Tibial artery (tissue), 4 donors: ENCODE measurements at regions not wholly inside any gene's neighbourhood (a gene's known extent, or its start where the extent isn't known, plus 50 kb on each side); places are given as distances from the start of the nearest gene placed in this dataset.

ENCODE experiments used
- DNase-seq, 2 donors: peaks; one replicate each; pipeline ENCODE4 v3.0.0-alpha.2; 2019
- H3K27ac ChIP-seq, 2 donors: fragments of 200-600 bp; sonication (generic) in 1 of 2; 1 replicate in 1 of 2; 2 replicates in 1 of 2; pipeline ENCODE4 v1.5.1; 2018 to 2019; ENCODE audit warnings: mild to moderate bottlenecking in 1 of 2
- H3K27me3 ChIP-seq, 2 donors: fragments of 200-600 bp; sonication (generic) in 1 of 2; one replicate each; pipeline versions ENCODE4 v1.5.1 to v1.6.0; 2016 to 2019
- H3K36me3 ChIP-seq, 3 donors: fragments of 200-600 bp; sonication (generic) in 2 of 3; one replicate each; pipeline ENCODE4 v1.5.1; 2016 to 2019; ENCODE audit warnings: mild to moderate bottlenecking in 2 of 3
- H3K4me1 ChIP-seq, 4 donors: fragments of 200-600 bp; sonication (generic) in 2 of 4; 1 replicate in 3 of 4; 2 replicates in 1 of 4; pipeline ENCODE4 v1.5.1; 2016 to 2019
- H3K4me3 ChIP-seq, 2 donors: fragments of 200-600 bp; sonication (generic) in 1 of 2; 1 replicate in 1 of 2; 2 replicates in 1 of 2; pipeline ENCODE4 v1.5.1; 2018 to 2019; ENCODE audit warnings: mild to moderate bottlenecking in 2 of 2
- H3K9me3 ChIP-seq, 3 donors: fragments of 200-600 bp; sonication (generic) in 1 of 3; one replicate each; pipeline ENCODE4 v1.5.1; 2016 to 2019
- intact Hi-C: fragments of 100-400 bp; cut with DNase I; formaldehyde crosslinking; loops from one replicate; pipeline ENCODE4 v1.15.0; 2023; ENCODE audit warnings: low total_unique reads
- TF ChIP-seq, protein P1 (sequence below), 2 experiments: fragments of 200-600 bp in 1 of 2; fragments of 450-650 bp in 1 of 2; IDR thresholded peaks; one replicate each; pipeline ENCODE4 v1.5.1; 2017 to 2019; ENCODE audit warnings: antibody characterized with exemption in 2 of 2, mild to moderate bottlenecking in 1 of 2, moderate library complexity in 1 of 2

DNA sequence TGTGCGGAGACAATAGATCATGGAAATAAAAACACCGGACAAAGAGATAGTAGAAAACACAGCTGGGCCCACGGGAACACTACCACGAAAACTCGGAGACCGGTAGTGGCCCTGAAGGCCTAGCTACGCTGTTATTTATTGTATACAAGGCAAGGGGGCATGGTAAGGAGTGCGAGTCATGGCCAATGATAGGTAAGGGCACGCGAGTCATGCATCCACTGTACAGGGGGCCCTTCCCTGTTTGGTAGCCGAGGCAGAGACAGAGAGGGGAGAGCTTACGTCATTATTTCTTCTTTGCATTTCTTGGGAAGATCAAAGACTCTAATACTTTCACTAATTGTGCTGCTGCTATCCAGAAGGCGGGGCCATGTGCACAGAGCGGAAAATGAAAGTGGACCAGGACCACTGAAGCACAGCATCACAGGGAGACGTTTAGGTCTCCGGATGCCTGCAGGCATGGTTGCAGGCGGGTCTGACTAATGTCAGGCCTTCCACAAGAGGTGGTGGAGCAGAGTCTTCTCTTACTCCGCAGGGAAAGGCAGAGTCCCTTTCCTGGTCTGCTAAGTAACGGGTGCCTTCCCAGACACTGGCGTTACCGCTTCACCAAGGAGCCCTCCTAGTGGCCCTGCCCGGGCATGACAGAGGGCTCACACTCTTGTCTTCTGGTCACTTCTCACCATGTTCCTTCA lies 74.4 kb upstream of the ARL4D start:
- DNase-seq: peak in 1 of 2 donors; percentile 37
- no peaks in the 10 kb centered on the region for H3K9me3 ChIP-seq
- H3K36me3 ChIP-seq: no peaks in the 10 kb centered on the region
- intact Hi-C loops: no loop called here
- H3K4me1 ChIP-seq: no peaks in the 10 kb centered on the region
- H3K27me3 ChIP-seq: no peaks in the 10 kb centered on the region
- no peak overlapping the region for H3K4me3 ChIP-seq
- no peak overlapping the region for H3K27ac ChIP-seq
- TF ChIP-seq, protein P1, sequence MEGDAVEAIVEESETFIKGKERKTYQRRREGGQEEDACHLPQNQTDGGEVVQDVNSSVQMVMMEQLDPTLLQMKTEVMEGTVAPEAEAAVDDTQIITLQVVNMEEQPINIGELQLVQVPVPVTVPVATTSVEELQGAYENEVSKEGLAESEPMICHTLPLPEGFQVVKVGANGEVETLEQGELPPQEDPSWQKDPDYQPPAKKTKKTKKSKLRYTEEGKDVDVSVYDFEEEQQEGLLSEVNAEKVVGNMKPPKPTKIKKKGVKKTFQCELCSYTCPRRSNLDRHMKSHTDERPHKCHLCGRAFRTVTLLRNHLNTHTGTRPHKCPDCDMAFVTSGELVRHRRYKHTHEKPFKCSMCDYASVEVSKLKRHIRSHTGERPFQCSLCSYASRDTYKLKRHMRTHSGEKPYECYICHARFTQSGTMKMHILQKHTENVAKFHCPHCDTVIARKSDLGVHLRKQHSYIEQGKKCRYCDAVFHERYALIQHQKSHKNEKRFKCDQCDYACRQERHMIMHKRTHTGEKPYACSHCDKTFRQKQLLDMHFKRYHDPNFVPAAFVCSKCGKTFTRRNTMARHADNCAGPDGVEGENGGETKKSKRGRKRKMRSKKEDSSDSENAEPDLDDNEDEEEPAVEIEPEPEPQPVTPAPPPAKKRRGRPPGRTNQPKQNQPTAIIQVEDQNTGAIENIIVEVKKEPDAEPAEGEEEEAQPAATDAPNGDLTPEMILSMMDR (IDR thresholded peaks at IDR 0.05): peak in 1 of 2 experiments; percentile 6

DNA sequence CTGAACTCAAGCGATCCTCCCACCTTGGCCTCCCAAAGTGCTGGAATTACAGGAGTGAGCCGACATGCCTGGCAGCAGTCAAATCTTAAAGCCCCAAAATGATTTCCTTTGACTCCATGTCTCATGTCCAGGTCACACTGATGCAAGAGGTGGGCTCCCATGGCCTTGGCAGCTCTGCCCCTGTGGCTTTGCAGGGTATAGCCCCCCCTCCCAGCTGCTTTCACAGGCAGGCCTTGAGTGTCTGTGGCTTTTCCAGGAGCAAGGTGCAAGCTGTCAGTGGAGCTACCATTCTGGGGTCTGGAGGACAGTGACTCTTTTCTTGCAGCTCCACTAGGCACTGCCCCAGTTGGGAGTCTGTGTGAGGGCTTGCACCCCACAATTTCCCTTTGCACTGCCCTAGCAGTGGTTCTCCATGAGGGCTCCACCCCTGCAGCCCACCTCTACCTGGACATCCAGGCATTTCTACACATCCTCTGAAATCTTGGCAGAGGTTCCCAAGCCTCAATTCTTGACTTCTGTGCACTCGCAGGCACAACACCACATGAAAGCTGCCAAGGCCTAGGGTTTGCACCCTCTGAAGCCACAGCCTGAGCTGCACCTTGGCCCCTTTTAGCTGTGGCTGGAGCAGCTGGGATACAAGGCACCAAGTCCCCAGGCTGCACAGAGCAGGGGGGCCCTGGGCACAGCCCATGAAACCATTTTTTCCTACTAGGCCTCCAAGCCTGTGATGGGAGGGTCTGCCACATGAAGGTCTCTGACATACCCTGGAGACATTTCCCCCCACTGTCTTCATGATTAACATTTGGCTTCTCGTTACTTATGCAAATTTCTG lies 79.3 kb upstream of the ARL4D start:
- TF ChIP-seq, protein P1 (IDR thresholded peaks at IDR 0.05): no peak
- intact Hi-C loops: no loop called here

DNA sequence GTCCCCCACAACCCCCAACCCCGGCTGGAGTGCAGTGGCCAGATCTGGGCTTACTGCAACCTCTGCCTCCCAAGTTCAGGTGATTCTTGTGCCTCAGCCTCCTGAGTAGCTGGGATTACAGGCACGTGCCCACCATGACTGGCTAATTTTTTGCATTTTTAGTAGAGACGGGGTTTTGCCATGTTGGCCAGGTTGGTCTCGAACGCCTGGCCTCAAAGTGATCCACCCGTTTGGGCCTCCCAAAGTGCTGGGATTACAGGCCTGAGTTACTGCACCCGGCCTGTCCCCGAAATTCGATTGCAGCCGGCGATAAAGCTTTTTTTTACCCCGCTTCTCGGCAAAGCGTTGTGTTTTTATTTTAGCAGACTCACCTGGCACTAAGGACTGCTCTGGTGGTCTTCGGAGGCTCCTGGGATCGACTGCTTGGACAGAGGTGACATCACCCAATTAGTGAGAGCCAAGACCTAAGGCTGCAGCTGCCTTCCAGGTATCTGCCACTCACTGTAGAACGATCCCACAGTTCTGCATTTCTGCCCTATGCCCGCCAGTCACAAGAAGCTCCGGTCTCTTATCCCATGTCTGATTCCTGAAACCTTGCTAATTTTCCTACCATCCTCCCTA lies 82.2 kb upstream of the ARL4D start:
- no peaks in the 10 kb centered on the region for H3K4me1 ChIP-seq
- no peak overlapping the region for H3K4me3 ChIP-seq
- intact Hi-C loops: no loop called here
- H3K27me3 ChIP-seq: no peaks in the 10 kb centered on the region
- H3K9me3 ChIP-seq: no peaks in the 10 kb centered on the region
- no peaks in the 10 kb centered on the region for H3K36me3 ChIP-seq
- TF ChIP-seq, protein P1 (IDR thresholded peaks at IDR 0.05): no peak
- H3K27ac ChIP-seq: no peak overlapping the region
- peak in 1 of 2 donors; percentile 62 for DNase-seq

More for the DNA sequence above, 79.3 kb upstream of the ARL4D start:
- Histone ChIP-seq H3K4me3 (no peak overlapping the region), H3K27me3 (no peaks in the 10 kb centered on the region), H3K4me1 (no peaks in the 10 kb centered on the region), H3K9me3 (no peaks in the 10 kb centered on the region), H3K36me3 (no peaks in the 10 kb centered on the region), H3K27ac (no peak overlapping the region)
- DNase-seq: peak in 1 of 2 donors; percentile 47

DNA sequence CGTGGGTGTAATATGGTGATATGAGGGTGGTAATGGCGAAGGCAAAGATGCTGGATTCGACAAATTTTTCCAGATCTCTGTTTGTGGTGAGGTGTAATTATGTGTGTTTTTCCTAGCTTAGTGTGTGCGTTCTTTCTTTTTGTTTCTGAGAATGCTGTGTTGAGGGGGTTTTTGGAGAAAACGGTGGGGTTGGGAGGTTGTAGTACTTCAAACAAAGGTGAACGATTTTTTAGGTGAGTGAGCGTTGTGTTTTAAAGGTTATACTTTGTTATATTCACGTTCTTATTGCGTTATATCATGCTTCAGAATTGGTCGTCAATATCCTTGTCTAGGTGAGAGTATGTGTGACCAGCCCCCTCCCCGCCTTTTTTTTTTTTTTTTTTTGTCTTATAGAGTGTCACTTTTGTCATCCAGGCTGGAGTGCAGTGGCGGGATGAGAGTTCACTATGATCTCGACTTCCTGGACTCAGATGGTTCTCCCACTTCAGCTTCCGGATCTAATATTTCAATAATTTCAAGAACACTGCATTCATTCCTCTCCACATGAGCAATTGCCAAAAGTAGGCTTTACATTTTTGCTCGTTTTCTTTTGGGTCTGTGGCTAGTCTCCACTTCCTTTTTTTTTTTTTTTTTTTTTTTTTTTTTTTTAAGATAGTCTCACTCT lies 82.2 kb upstream of the RNU2-1 start:
- H3K4me3 ChIP-seq: no peak overlapping the region
- no peak for DNase-seq
- H3K27me3 ChIP-seq: no peaks in the 10 kb centered on the region
- H3K27ac ChIP-seq: no peak overlapping the region
- intact Hi-C loops: no loop called here
- H3K4me1 ChIP-seq: no peaks in the 10 kb centered on the region
- H3K36me3 ChIP-seq: no peaks in the 10 kb centered on the region
- TF ChIP-seq, protein P1 (IDR thresholded peaks at IDR 0.05): no peak
- no peaks in the 10 kb centered on the region for H3K9me3 ChIP-seq

DNA sequence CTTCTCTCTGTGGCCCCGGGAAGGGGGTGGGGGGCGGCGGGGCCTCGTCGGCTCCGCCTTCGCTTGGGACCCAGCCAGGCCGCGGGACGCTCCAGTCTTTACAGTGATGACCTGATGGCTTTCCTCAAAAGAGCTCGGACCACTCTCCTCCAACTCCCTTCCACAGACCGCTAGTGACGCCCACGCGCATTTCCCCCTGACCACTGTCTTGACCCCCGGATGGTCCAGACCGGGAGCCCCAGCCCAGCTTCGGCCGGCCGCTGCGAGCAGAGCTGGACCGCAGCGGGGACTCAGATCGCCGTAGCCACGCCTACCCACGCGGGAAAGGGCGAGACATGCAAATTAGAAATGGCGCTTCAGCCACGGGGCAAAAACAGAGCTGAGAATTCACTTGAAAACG lies 81.6 kb upstream of the RNU2-1 start:
- Histone ChIP-seq H3K9me3 (no peaks in the 10 kb centered on the region), H3K27me3 (no peaks in the 10 kb centered on the region), H3K27ac (no peak overlapping the region), H3K4me1 (no peaks in the 10 kb centered on the region), H3K4me3 (no peak overlapping the region), H3K36me3 (no peaks in the 10 kb centered on the region)
- TF ChIP-seq, protein P1 (IDR thresholded peaks at IDR 0.05): no peak
- no peak for DNase-seq
- intact Hi-C loops: no loop called here
